T-cell (primary cell): ENCODE measurements at regions not wholly inside any gene's neighbourhood (a gene's known extent, or its start where the extent isn't known, plus 50 kb on each side); places are given as distances from the start of the nearest gene placed in this dataset.
A peak's percentile ranks its signal among the peaks of the same experiment; 100 is the strongest.
"Not testable (repeated sequence)": the region's sequence is repeated elsewhere in the genome, so short reads cannot be mapped to it uniquely, and the experiment has no call there.

Experiments
- ATAC-seq, 4 experiments: fragments of 200-7000 bp in 3 of 4; fragments of 150-1000 bp in 1 of 4; cut with Tn5 transposase; replicated peaks in 1 of 4; 1 replicate in 3 of 4; 2 replicates in 1 of 4; pipeline ENCODE4 v1.10.0; 2021; ENCODE audit warnings: moderate library complexity in 3 of 4, mild to moderate bottlenecking in 2 of 4, moderate number of reproducible peaks in 1 of 4
- CTCF ChIA-PET, 2 donors: fragments of 300-600 bp; sonication (Branson Sonifier 250); formaldehyde crosslinking; loops; one replicate each; lab custom pipeline; 2022; ENCODE audit warnings: antibody characterized with exemption in 2 of 2; lab: Charles Lee
- POLR2A ChIA-PET, 2 donors: fragments of 300-600 bp; sonication (Branson Sonifier 250); formaldehyde crosslinking; loops; one replicate each; lab custom pipeline; 2022; ENCODE audit warnings: antibody characterized with exemption in 2 of 2; lab: Charles Lee
- DNase-seq, 35 experiments: peaks; one replicate each; pipeline versions ENCODE4 v3.0.0 to v3.0.0-alpha.2; 2013 to 2023
- H3K27ac ChIP-seq: one replicate; pipeline ENCODE4 v1.5.1; 2013; ENCODE audit warnings: low read length
- H3K27me3 ChIP-seq, 2 experiments: replicated peaks in 1 of 2; 1 replicate in 1 of 2; 2 replicates in 1 of 2; pipeline versions ENCODE4 v1.6.1 to v1.7.0; 2013; ENCODE audit warnings: low read length in 1 of 2, mixed read lengths in 1 of 2; ENCODE audit not compliant: control insufficient read depth in 2 of 2, insufficient read depth in 2 of 2; ENCODE audit errors: extremely low read depth in 1 of 2
- H3K36me3 ChIP-seq, 2 donors: 1 replicate in 1 of 2; 2 replicates in 1 of 2; pipeline versions ENCODE4 v1.6.1 to v1.7.0; 2013; ENCODE audit warnings: low read length in 1 of 2; ENCODE audit not compliant: control insufficient read depth in 2 of 2, insufficient read depth in 1 of 2; ENCODE audit errors: extremely low read depth in 1 of 2
- H3K4me1 ChIP-seq, 2 experiments: 1 replicate in 1 of 2; 2 replicates in 1 of 2; pipeline versions ENCODE4 v1.6.1 to v1.7.0; 2013; ENCODE audit warnings: low read length in 2 of 2, mixed read lengths in 1 of 2; ENCODE audit not compliant: insufficient read depth in 2 of 2, control insufficient read depth in 1 of 2; ENCODE audit errors: extremely low read depth in 1 of 2
- H3K4me3 ChIP-seq, 2 donors: 1 replicate in 1 of 2; 2 replicates in 1 of 2; pipeline versions ENCODE4 v1.5.1 to v1.7.0; 2013; ENCODE audit warnings: mild to moderate bottlenecking in 2 of 2, low read length in 1 of 2, moderate library complexity in 1 of 2; ENCODE audit not compliant: control insufficient read depth in 1 of 2; ENCODE audit errors: extremely low read depth in 1 of 2
- H3K9me3 ChIP-seq: 2 replicates; pipeline ENCODE4 v1.7.0; 2013
- H3K27ac Mint-ChIP-seq, 2 donors: one replicate each; pipeline ENCODE4 v1.8.0; 2020 to 2021; ENCODE audit warnings: mild to moderate bottlenecking in 2 of 2, mixed read lengths in 2 of 2
- H3K27me3 Mint-ChIP-seq, 2 donors: one replicate each; pipeline ENCODE4 v1.8.0; 2021 to 2022; ENCODE audit warnings: mixed read lengths in 2 of 2
- H3K36me3 Mint-ChIP-seq: one replicate; pipeline ENCODE4 v1.8.0; 2021; ENCODE audit warnings: mixed read lengths
- H3K4me1 Mint-ChIP-seq, 3 donors: one replicate each; pipeline ENCODE4 v1.8.0; 2020 to 2022; ENCODE audit warnings: mixed read lengths in 3 of 3, mild to moderate bottlenecking in 1 of 3
- H3K4me3 Mint-ChIP-seq, 3 donors: one replicate each; pipeline ENCODE4 v1.8.0; 2020 to 2022; ENCODE audit warnings: mild to moderate bottlenecking in 3 of 3, mixed read lengths in 3 of 3, moderate library complexity in 3 of 3
- H3K9me3 Mint-ChIP-seq, 3 donors: one replicate each; pipeline ENCODE4 v1.8.0; 2020 to 2022; ENCODE audit warnings: mixed read lengths in 3 of 3
- WGBS: methylation state at CpG from one replicate; pipeline ENCODE4 v1.1.5; 2013; ENCODE audit warnings: missing lambda C conversion rate; ENCODE audit not compliant: insufficient coverage; 5-methylcytosine and 5-hydroxymethylcytosine counted together

GRCh38 chr7:75235092-75235826 lies 142.9 kb downstream of the GTF2IRD2B start:
- H3K27me3 ChIP-seq, H3K27me3 Mint-ChIP-seq, H3K9me3 ChIP-seq, CTCF ChIA-PET, H3K4me1 ChIP-seq, H3K36me3 ChIP-seq, H3K36me3 Mint-ChIP-seq, H3K27ac Mint-ChIP-seq, H3K4me1 Mint-ChIP-seq, H3K27ac ChIP-seq, H3K9me3 Mint-ChIP-seq, POLR2A ChIA-PET, DNase-seq, ATAC-seq, H3K4me3 Mint-ChIP-seq, H3K4me3 ChIP-seq: not testable (repeated sequence)
- no CpG with 5 or more reads among the region's 13 CpGs for WGBS

GRCh38 chr7:75235827-75236167 lies 143.4 kb downstream of the GTF2IRD2B start:
- H3K9me3 Mint-ChIP-seq, H3K27me3 Mint-ChIP-seq, H3K4me3 Mint-ChIP-seq, H3K4me1 ChIP-seq, CTCF ChIA-PET, H3K27ac ChIP-seq, H3K4me1 Mint-ChIP-seq, ATAC-seq, H3K36me3 ChIP-seq, H3K36me3 Mint-ChIP-seq, POLR2A ChIA-PET, DNase-seq, H3K4me3 ChIP-seq, H3K27ac Mint-ChIP-seq, H3K27me3 ChIP-seq, H3K9me3 ChIP-seq: not testable (repeated sequence)
- no CpG with 5 or more reads among the region's 11 CpGs for WGBS

GRCh38 chr7:75237255-75238187 lies 145.1 kb downstream of the GTF2IRD2B start:
- H3K27ac ChIP-seq, H3K4me1 ChIP-seq, H3K27me3 ChIP-seq, CTCF ChIA-PET, H3K36me3 Mint-ChIP-seq, H3K27ac Mint-ChIP-seq, POLR2A ChIA-PET, H3K9me3 Mint-ChIP-seq, H3K27me3 Mint-ChIP-seq, H3K4me1 Mint-ChIP-seq, H3K36me3 ChIP-seq, H3K4me3 ChIP-seq, H3K9me3 ChIP-seq: not testable (repeated sequence)
- ATAC-seq, result peak; percentile 95
- H3K4me3 Mint-ChIP-seq, result peak overlapping the region in 1 of 3 donors; percentile 54
- no CpG with 5 or more reads among the region's 103 CpGs for whole genome bisulfite sequencing
- peak in 26 of 35 experiments; percentile 0 to 77 (median 43) for DNase-seq

- DNase-seq, H3K9me3 ChIP-seq, H3K27ac ChIP-seq, H3K4me3 ChIP-seq, ATAC-seq, H3K36me3 ChIP-seq, H3K27ac Mint-ChIP-seq, CTCF ChIA-PET, H3K4me1 Mint-ChIP-seq, H3K27me3 Mint-ChIP-seq, H3K27me3 ChIP-seq, H3K4me1 ChIP-seq, H3K4me3 Mint-ChIP-seq, H3K36me3 Mint-ChIP-seq, H3K9me3 Mint-ChIP-seq, POLR2A ChIA-PET: not testable (repeated sequence)
- no CpG with 5 or more reads among the region's 10 CpGs for WGBS
Observed at GRCh38 chr7:75238309-75238708, 145.9 kb downstream of the GTF2IRD2B start.

- H3K9me3 ChIP-seq, H3K4me3 ChIP-seq, H3K27ac ChIP-seq, H3K27me3 Mint-ChIP-seq, POLR2A ChIA-PET, H3K4me3 Mint-ChIP-seq, H3K4me1 ChIP-seq, H3K27me3 ChIP-seq, H3K4me1 Mint-ChIP-seq, H3K9me3 Mint-ChIP-seq, H3K27ac Mint-ChIP-seq, DNase-seq, ATAC-seq, H3K36me3 Mint-ChIP-seq, CTCF ChIA-PET, H3K36me3 ChIP-seq: not testable (repeated sequence)
- no CpG with 5 or more reads among the region's 3 CpGs for WGBS
Observed at GRCh38 chr7:75243638-75244037, 151.2 kb downstream of the GTF2IRD2B start.

GRCh38 chr7:75248216-75248615 lies 147.2 kb upstream of the TRIM73 start:
- H3K27ac Mint-ChIP-seq, H3K27me3 Mint-ChIP-seq, H3K9me3 Mint-ChIP-seq, POLR2A ChIA-PET, H3K27me3 ChIP-seq, H3K4me3 ChIP-seq, H3K4me1 ChIP-seq, H3K36me3 Mint-ChIP-seq, H3K4me3 Mint-ChIP-seq, H3K4me1 Mint-ChIP-seq, ATAC-seq, DNase-seq, H3K36me3 ChIP-seq, CTCF ChIA-PET, H3K9me3 ChIP-seq, H3K27ac ChIP-seq: not testable (repeated sequence)
- WGBS, result no CpG with 5 or more reads among the region's 8 CpGs
